ACHN (cell line): ENCODE measurements at regions not wholly inside any gene's neighbourhood (a gene's known extent, or its start where the extent isn't known, plus 50 kb on each side); places are given as distances from the start of the nearest gene placed in this dataset.

Experiments used
- DNase-seq: peaks from one replicate; pipeline ENCODE4 v3.0.0-alpha.2; 2015
- in situ Hi-C: cut with HindIII; loops from 2 replicates; pipeline ENCODE4 v1.10.0; 2017; ENCODE audit warnings: low sequenced_read_pairs, low pct_ligation_motif_present, low pct_unique_long_range_greater_than_20kb

DNA sequence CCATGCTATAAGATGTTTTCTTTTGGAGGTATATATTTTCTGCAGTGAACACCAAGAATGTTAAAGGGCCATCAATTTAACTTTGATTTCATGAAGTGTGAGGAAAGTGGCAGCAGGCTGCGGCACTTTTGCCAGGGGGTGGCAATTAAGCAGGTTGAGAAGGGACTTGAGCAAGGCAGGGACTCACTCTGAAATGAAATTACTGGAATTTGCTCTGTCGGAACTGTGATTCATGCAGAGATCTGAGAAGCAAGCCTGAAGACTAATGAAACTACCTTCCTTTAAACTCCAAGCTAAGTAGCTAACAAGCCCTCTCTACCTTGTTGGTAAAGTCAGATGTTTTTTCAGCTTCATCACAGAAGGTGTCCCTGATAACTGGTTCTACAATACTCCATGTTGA lies 441.6 kb downstream of the SIPA1L2 start:
- DNase-seq = no peak

DNA sequence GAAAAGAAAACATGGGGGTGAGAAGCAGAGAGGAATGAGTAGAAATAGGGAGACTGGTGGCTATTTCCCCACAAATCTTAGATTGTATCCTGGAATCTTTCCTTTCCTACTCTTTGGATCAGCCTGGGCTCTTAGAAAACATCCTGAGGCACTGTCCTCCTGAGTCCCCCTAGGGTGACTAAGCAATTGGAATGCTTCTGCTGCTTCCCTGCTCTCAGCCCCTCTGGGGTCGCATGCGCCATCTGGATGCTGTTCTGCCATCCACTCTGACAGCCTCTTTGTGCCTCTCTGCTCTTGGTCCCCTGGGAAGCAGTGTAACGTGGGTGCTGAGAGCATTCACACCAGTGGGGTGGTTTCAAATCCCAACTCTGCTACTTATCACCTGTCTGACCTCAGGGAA lies 443.0 kb downstream of the SIPA1L2 start:
- DNase-seq = no peak
- in situ Hi-C loops = no loop called here

More for the DNA sequence above, 441.6 kb downstream of the SIPA1L2 start:
- in situ Hi-C loops = no loop called here

DNA sequence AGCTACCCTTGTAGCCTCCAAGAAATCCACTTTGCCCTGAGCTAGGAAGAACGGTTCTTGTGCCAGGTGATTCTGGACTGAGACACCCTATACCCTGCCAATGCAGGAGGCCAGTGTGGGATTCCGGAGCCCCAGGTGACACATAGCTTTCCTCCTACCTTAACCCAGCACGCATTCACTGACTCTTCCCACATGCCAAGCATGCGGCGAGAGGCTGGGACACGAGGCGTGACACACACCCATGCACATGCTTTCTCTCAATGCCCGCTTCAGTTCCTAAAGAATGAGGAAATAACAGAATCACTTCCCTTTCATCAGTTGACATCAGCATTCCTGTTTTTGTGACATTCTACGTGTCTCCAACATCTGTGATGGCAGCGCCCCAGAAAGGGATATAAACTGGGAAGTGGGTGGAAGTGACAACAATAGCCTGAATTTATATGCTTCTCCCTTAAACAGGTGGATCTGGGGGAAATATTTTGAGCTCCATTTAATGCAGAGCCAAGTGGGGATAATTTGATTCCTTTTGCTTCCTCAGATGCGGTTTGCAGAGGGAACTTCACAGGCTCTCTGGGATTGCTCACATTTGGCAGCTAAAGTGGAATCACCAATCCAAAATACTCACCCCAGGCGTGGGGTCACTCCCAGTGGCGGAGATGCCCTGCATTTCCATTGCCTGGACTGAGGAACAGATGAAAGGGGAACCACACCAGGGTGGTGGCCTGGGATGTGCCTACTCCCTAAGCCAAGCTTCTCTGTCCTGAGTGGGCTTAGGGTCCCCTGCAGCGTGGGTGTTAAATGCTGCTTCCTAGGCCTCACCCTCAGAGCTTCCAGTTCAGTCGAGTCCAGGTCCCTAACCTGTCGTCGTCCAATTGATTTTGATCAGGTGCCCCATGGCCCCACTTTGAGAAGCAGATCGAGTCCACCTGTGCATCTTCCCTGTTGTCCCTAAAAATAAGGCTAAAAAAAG lies 445.1 kb downstream of the SIPA1L2 start:
- DNase-seq = no peak
- in situ Hi-C loops = no loop called here

- DNase-seq = no peak
- in situ Hi-C loops = no loop called here
These were observed 446.1 kb downstream of the SIPA1L2 start for GRCh38 chr1:232183802-232184201.

DNA sequence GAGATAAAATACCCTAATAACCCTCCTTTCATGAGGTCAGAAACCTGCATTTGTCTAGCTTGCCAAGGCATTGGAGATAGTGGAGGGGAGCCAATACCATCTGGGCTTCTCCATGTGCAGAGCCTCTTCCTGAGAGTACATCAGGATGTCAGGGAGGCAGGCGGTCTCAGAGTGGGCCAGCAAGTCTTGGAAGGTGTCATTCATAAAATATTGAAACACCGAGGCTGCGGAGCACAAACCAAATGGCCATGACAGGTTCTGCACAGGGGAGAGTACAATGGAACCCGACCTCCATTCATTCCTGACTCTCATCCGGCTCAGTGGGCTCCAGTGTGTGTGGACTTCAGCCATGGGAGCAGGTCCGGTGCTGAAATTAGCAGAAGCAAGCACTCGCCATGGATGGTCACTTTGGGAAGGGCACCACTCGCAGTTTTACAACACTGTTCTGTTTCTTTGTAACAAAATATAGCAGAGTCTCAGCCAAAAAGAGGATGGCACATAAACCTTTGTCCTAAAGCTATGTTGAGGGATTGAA lies 446.6 kb downstream of the SIPA1L2 start:
- no peak for DNase-seq
- in situ Hi-C loops = no loop called here

DNA sequence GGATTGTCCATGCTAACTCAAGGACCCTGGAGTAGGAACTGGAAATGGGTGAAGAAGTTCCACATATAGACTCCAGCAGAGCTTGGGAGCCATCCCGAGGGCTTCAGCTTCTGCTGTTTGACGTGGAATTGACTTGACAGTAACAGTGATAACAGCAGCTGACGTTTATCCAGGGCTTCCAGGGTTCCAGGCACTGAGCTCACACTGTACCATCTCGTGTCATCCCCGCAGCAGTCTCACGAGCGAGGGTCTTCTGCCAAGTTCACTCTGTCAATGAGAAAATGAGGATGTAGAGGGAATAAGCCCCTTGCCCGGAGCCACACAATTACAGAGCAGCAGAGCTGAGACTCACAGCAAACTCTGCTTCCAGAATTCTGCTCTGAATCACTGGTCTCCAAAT lies 447.7 kb downstream of the SIPA1L2 start:
- in situ Hi-C loops = no loop called here
- no peak for DNase-seq

GRCh38 chr1:232180779-232181136 lies 449.2 kb downstream of the SIPA1L2 start:
- DNase-seq = no peak
- in situ Hi-C loops = no loop called here

DNA sequence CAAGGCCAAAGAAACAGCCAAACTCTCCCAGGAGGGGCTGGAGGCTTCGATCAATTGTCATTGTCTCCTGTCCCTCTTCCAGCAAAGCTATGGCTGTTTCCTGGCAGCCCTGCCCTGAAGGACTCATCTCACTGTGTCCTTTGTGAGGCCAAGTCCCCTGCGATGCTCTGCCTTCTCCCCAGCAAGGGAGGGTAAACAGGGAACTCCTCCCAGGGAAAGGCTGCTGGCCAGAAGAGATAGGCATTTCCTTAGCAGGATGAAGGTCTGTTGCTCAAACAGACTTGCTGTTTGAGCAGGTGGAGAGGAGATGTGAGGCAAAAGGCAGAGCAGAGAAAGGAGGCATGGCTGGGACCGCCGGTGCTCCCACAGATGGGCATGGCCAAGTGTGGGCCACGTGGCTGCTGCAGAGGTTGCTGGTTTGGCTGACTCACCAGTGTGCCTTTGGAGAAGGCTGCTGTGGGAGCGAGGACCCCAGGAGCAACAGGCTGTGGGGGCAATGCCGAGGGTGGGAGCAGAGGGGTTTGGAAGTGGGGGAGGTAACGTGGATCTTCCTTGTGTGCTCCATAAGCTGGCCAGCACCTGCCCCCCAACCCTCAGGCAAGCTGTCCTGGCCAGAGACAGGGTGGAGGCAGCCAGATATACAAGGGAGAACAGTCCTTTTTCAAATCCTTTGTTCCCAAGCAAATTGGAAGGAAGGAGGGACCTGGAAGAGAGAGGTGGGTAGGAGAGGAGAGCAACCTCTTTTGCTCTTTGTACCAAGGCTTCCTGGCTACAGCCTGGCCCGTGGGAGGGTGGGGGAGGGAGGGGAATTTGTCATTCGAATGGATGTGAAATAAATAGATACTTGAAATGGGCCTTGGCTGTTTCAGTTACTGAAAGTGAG lies 449.8 kb downstream of the SIPA1L2 start:
- in situ Hi-C loops = no loop called here
- no peak for DNase-seq

DNA sequence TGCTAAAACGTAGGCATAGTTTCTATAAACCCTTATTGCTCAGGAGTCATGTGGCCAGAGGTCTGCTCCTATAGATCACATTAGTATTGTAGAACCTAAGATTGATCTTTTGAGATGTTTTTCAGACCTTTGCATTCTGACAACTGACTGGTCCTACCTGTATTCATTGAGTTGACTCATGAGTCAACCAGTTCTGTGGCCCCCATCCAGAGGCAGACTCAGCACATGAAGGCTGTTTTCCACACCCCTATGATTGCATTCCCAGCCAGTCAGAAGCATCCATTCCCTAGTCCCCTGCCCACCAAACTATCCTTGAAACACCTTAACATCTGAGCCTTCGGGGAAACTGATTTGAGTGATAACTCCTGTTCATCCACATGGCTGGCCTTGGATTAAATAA lies 451.7 kb downstream of the SIPA1L2 start:
- in situ Hi-C loops = no loop called here
- DNase-seq = no peak

DNA sequence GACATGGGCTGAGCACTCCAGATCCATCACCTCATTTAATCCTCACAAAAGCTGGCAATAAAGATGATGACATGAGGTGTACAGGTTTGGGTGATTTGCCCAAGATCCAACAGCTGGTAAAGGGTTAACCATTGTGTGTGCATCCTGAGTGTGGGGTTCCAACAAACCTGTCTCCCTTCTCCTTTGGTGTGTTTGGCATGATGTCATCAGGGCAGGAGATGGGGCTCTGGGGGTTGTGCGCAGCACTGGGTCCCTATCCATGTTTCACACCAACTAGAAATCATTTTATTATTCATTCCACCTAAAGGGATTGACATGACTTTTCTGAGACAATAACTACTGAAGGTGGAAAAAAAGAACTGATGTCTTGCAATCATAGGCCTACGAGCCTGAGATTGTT lies 452.5 kb downstream of the SIPA1L2 start:
- no peak for DNase-seq
- in situ Hi-C loops = no loop called here

- in situ Hi-C loops = no loop called here
- DNase-seq = no peak
These were observed 453.7 kb downstream of the SIPA1L2 start for GRCh38 chr1:232176222-232176621.

DNA sequence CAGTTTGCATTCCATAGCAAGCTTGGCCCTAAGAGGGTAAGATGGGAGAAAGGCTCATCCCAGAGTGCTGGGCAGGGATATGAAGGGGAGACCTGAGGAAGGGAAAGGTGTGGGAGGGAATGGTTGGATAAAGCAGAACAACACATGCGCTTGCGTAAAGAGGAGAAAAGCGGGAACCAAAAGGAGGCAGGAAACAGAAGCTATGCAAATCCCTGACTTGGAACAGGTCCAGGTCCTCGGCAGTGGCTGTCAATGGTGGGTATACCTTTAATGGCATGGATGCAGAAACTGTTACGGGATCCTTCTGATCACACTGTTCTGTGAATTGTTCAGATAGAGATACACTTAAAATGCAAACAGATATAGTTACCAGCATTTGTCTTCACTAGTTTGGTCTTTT lies 455.6 kb downstream of the SIPA1L2 start:
- no peak for DNase-seq
- in situ Hi-C loops = no loop called here

DNA sequence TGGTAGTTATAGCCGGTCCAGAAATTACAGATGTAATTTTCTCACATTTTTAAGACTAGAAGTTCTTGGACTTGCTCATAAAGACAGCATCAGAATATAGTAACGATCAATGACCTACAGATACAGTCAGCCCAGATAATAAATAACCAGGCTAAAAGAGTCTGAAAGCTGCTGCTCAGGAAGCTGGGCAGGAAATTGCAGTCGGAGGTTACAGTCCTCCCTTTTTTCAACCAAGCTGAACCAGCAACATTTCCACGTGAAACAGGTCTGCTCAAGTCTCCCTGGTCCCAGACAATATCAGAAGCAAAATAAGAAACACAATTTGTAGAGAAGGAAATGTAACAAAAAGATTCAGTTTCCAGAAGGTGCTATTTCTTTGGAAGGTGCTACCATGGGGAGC lies 457.4 kb downstream of the SIPA1L2 start:
- in situ Hi-C loops = no loop called here
- DNase-seq = no peak

DNA sequence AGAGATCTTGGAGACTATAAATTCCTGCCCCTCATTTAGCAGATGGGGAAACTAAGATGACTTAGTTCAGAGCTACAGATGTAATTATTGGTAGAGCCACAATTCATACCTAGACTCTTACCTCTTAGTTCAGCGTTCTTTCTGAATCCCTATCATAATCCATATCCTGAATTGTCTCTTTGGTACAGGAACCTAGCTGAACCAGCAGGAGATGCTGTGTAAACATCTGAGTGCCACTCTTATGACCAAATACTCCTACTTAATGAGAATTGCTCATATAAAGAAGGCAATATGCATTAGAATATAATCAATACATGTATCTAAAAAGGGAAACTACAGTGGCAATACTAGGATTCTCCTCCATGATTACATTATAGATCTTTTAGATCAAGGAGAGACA lies 459.0 kb downstream of the SIPA1L2 start:
- in situ Hi-C loops = no loop called here
- DNase-seq = no peak

GRCh38 chr1:232169436-232169835 lies 460.5 kb downstream of the SIPA1L2 start:
- in situ Hi-C loops = no loop called here
- no peak for DNase-seq

- no peak for DNase-seq
These were observed 461.4 kb downstream of the SIPA1L2 start for GRCh38 chr1:232168508-232168907.

GRCh38 chr1:232166942-232167341 lies 463.0 kb downstream of the SIPA1L2 start:
- in situ Hi-C loops = no loop called here
- DNase-seq = no peak

More at GRCh38 chr1:232168508-232168907, 461.4 kb downstream of the SIPA1L2 start:
- in situ Hi-C loops = no loop called here

DNA sequence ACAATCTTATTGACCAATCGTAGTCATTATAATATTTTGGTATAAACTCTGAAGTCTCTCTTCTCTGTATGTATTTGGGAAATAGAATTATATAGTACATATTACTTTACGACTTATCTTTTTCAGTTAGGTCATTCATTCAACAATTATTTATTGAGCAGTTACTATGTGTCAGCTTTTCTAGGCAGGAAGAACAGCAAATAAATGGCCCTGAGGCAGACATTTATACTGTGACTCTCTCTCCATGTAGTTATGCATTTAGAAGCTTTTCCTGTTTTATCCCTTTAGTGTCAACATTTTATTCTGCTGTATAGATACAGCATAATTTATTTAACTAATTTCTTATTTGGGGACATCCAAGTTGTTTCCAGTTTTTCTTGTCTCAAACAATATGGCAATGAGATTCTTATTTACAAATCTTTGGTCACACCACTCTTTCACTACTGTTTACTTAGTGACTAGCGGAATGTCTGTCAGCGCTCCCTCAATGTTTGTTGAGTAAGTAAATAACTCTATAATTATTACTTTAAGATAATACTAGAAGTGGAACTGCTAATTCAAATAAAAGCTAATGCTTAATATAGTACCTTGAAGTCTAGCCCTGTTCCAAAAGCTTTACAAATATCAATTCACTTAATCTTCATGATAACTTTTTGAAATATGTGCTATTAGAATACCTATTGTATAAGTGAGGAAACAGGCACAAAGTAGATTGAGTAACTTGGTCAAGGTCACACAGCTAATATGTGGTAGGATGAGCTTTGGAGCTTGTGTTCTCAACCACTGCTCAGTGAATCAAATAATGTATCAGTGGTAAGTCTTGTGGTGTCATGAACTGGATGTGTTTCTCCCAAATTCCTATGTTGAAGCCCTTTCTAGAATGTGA lies 465.6 kb downstream of the SIPA1L2 start:
- in situ Hi-C loops = no loop called here
- no peak for DNase-seq
